PC-3 (cell line): ENCODE measurements at regions not wholly inside any gene's neighbourhood (a gene's known extent, or its start where the extent isn't known, plus 50 kb on each side); places are given as distances from the start of the nearest gene placed in this dataset.

Experiments
- ATAC-seq: fragments of 200-7000 bp; cut with Tn5 transposase; 2 replicates; pipeline ENCODE4 v1.9.1; 2020; ENCODE audit warnings: mild to moderate bottlenecking, moderate library complexity
- BruUV-seq: library from RNA; stranded (reverse); fragments of 400-500 nt; replicated peaks from 2 replicates; lab custom pipeline; 2021; lab: Mats Ljungman, UMichigan
- CTCF ChIA-PET: fragments of 300-600 bp; sonication (Branson Sonifier 250); formaldehyde crosslinking; loops from one replicate; lab custom pipeline; 2022; ENCODE audit warnings: antibody characterized with exemption; lab: Charles Lee
- POLR2A ChIA-PET: fragments of 300-600 bp; sonication (Branson Sonifier 250); formaldehyde crosslinking; loops from one replicate; lab custom pipeline; 2022; ENCODE audit warnings: antibody characterized with exemption; ENCODE audit not compliant: unreplicated experiment; lab: Charles Lee
- DNase-seq: peaks from one replicate; pipeline ENCODE4 v3.0.0-alpha.2; 2015
- H2AFZ ChIP-seq: fragments of 300-600 bp; sonication (generic); 2 replicates; pipeline ENCODE4 v1.6.0; 2016; ENCODE audit warnings: antibody characterized with exemption, low read length
- H3F3A ChIP-seq: fragments of 300-600 bp; sonication (generic); one replicate; pipeline ENCODE4 v1.6.0; 2017; ENCODE audit warnings: antibody characterized with exemption, low read length, control low read depth, mild to moderate bottlenecking; ENCODE audit not compliant: unreplicated experiment
- H3K27ac ChIP-seq: fragments of 300-600 bp; sonication (generic); 2 replicates; pipeline ENCODE4 v1.5.1; 2016; ENCODE audit warnings: mild to moderate bottlenecking, low read length
- H3K27me3 ChIP-seq: fragments of 300-600 bp; sonication (generic); 2 replicates; pipeline ENCODE4 v1.6.1; 2016; ENCODE audit warnings: low read length, mixed read lengths
- H3K36me3 ChIP-seq: fragments of 300-600 bp; sonication (generic); 2 replicates; pipeline ENCODE4 v1.6.1; 2016; ENCODE audit warnings: low read depth, mixed run types, low read length, mixed read lengths
- H3K4me1 ChIP-seq: fragments of 300-600 bp; sonication (generic); 2 replicates; pipeline ENCODE4 v1.5.1; 2016; ENCODE audit warnings: low read length; ENCODE audit not compliant: insufficient read depth
- H3K4me2 ChIP-seq: fragments of 300-600 bp; sonication (generic); 2 replicates; pipeline ENCODE4 v1.6.0; 2016; ENCODE audit warnings: low read length
- H3K4me3 ChIP-seq: fragments of 300-600 bp; sonication (generic); 2 replicates; pipeline ENCODE4 v1.5.1; 2016; ENCODE audit warnings: mild to moderate bottlenecking, low read length, mixed read lengths
- H3K79me2 ChIP-seq: fragments of 300-600 bp; sonication (generic); 2 replicates; pipeline ENCODE4 v1.6.1; 2017; ENCODE audit warnings: low read length, mixed read lengths
- H3K9ac ChIP-seq: fragments of 300-600 bp; sonication (generic); 2 replicates; pipeline ENCODE4 v1.6.0; 2016; ENCODE audit warnings: mild to moderate bottlenecking, low read length
- H3K9me2 ChIP-seq: fragments of 300-600 bp; sonication (generic); replicated peaks from 2 replicates; pipeline ENCODE4 v1.6.1; 2016; ENCODE audit warnings: mixed run types, low read length, mixed read lengths
- H3K9me3 ChIP-seq: fragments of 300-600 bp; sonication (generic); 2 replicates; pipeline ENCODE4 v1.6.1; 2016; ENCODE audit warnings: low read length, mixed read lengths
- H4K20me1 ChIP-seq: fragments of 300-600 bp; sonication (generic); 2 replicates; pipeline ENCODE4 v1.6.1; 2016; ENCODE audit warnings: low read length, mixed read lengths
- CTCF ChIP-seq: fragments of 300-600 bp; sonication (generic); conservative IDR thresholded peaks from 2 replicates; pipeline ENCODE4 v1.5.1; 2017; ENCODE audit warnings: antibody characterized with exemption, low read depth, mild to moderate bottlenecking, low read length
- EZH2 ChIP-seq: fragments of 300-600 bp; sonication (generic); IDR thresholded peaks from one replicate; pipeline ENCODE4 v1.6.1; 2017; ENCODE audit warnings: antibody characterized with exemption, mild to moderate bottlenecking, low read length; ENCODE audit not compliant: unreplicated experiment
- EZH2phosphoT487 ChIP-seq: fragments of 300-600 bp; sonication (generic); IDR thresholded peaks from 2 replicates; pipeline ENCODE4 v1.6.1; 2018; ENCODE audit warnings: mild to moderate bottlenecking, antibody characterized with exemption, low read length, borderline replicate concordance
- intact Hi-C: fragments of 100-400 bp; cut with micrococcal nuclease; formaldehyde crosslinking; loops from 2 replicates; pipeline ENCODE4 v1.9.0; 2023

GRCh38 chr15:66917904-66918448, 147.4 kb upstream of the SMAD3 start:
- no peaks in the 10 kb centered on the region for H3K9me2 ChIP-seq
- CTCF ChIA-PET, result no interaction called here
- H3K27me3 ChIP-seq, result no peaks in the 10 kb centered on the region
- no peaks in the 10 kb centered on the region for H3K4me1 ChIP-seq
- no peak overlapping the region for H3K4me3 ChIP-seq
- no peaks in the 10 kb centered on the region for H3F3A ChIP-seq
- no peak for DNase-seq
- H3K27ac ChIP-seq, result no peak overlapping the region
- no peaks in the 10 kb centered on the region for H4K20me1 ChIP-seq
- H3K9ac ChIP-seq, result no peak overlapping the region
- no peak overlapping the region for H3K4me2 ChIP-seq
- H2AFZ ChIP-seq, result no peak overlapping the region
- no TSS peak for BruUV-seq
- intact Hi-C loops, result no loop called here
- no peaks in the 10 kb centered on the region for H3K79me2 ChIP-seq
- POLR2A ChIA-PET, result no interaction called here
- no peak for TF ChIP-seq EZH2
- TF ChIP-seq CTCF, result no peak
- no peak for TF ChIP-seq EZH2phosphoT487
- no peaks in the 10 kb centered on the region for H3K36me3 ChIP-seq
- H3K9me3 ChIP-seq, result no peaks in the 10 kb centered on the region
- ATAC-seq, result no peak

- intact Hi-C loops, result no loop called here
- Histone ChIP-seq H2AFZ (no peak overlapping the region), H3K27ac (no peak overlapping the region), H3K36me3 (no peaks in the 10 kb centered on the region), H3K9ac (no peak overlapping the region), H3K27me3 (no peaks in the 10 kb centered on the region), H3K9me2 (no peaks in the 10 kb centered on the region), H3K4me1 (no peaks in the 10 kb centered on the region), H3K4me2 (no peak overlapping the region), H3K79me2 (no peaks in the 10 kb centered on the region), H3F3A (no peaks in the 10 kb centered on the region), H4K20me1 (no peaks in the 10 kb centered on the region), H3K4me3 (no peak overlapping the region), H3K9me3 (no peaks in the 10 kb centered on the region)
- no TSS peak for BruUV-seq
- TF ChIP-seq EZH2phosphoT487 (no peak), EZH2 (no peak), CTCF (no peak)
- CTCF ChIA-PET, result no interaction called here
- ATAC-seq (no peak), DNase-seq (no peak)
- POLR2A ChIA-PET, result no interaction called here
These were observed 146.0 kb upstream of the SMAD3 start for GRCh38 chr15:66919421-66919820.

- Histone ChIP-seq H2AFZ (no peak overlapping the region), H3K4me1 (no peaks in the 10 kb centered on the region), H3K9me2 (no peaks in the 10 kb centered on the region), H3K9ac (no peak overlapping the region), H3K79me2 (no peaks in the 10 kb centered on the region), H3F3A (no peaks in the 10 kb centered on the region), H3K4me2 (no peak overlapping the region), H3K4me3 (no peak overlapping the region), H3K27ac (no peak overlapping the region), H3K36me3 (no peaks in the 10 kb centered on the region), H3K27me3 (no peaks in the 10 kb centered on the region), H3K9me3 (no peaks in the 10 kb centered on the region), H4K20me1 (no peaks in the 10 kb centered on the region)
- TF ChIP-seq EZH2 (no peak), CTCF (no peak), EZH2phosphoT487 (no peak)
- intact Hi-C loops, result no loop called here
- ChIA-PET POLR2A (no interaction called here), CTCF (no interaction called here)
- no TSS peak for BruUV-seq
- no peak for DNase-seq
- ATAC-seq, result no peak
These were observed 144.0 kb upstream of the SMAD3 start for GRCh38 chr15:66921319-66921915.
